ENCODE measurements at regions not wholly inside any gene's neighbourhood (a gene's known extent, or its start where the extent isn't known, plus 50 kb on each side); places are given as distances from the start of the nearest gene placed in this dataset.

- 83% methylated on average over 1 of the region's 5 CpGs for whole genome bisulfite sequencing (ENCODE audit: insufficient coverage)
- no peaks in the 10 kb centered on the region for H3K27me3 ChIP-seq (ENCODE audit: control insufficient read depth, insufficient read depth, low read length)
- H3K4me1 ChIP-seq (ENCODE audit: control insufficient read depth, insufficient read depth, low read length) = no peaks in the 10 kb centered on the region
- H3K27ac ChIP-seq (ENCODE audit: low read length) = no peak overlapping the region
- no peaks in the 10 kb centered on the region for H3K36me3 ChIP-seq (ENCODE audit: control insufficient read depth, insufficient read depth, low read length)
- no peak overlapping the region for H3K4me3 ChIP-seq (ENCODE audit: low read length)
- peak; percentile 9 for DNase-seq
- peaks cover 2% of the 10 kb centered on the region for H3K9me3 ChIP-seq (replicated peaks; ENCODE audit: control insufficient read depth, low read depth, low read length)
These were observed 62.9 kb upstream of the SLC34A2 start for GRCh38 chr4:25592736-25593135.

Measured in muscle of leg (tissue), 3 donors.